Fibroblast of skin of right biceps (primary cell): ENCODE measurements at regions not wholly inside any gene's neighbourhood (a gene's known extent, or its start where the extent isn't known, plus 50 kb on each side); places are given as distances from the start of the nearest gene placed in this dataset.
"Not testable (repeated sequence)": the region's sequence is repeated elsewhere in the genome, so short reads cannot be mapped to it uniquely, and the experiment has no call there.

ENCODE experiments used
- DNase-seq: peaks from one replicate; pipeline ENCODE4 v3.0.0-alpha.2; 2013

DNA sequence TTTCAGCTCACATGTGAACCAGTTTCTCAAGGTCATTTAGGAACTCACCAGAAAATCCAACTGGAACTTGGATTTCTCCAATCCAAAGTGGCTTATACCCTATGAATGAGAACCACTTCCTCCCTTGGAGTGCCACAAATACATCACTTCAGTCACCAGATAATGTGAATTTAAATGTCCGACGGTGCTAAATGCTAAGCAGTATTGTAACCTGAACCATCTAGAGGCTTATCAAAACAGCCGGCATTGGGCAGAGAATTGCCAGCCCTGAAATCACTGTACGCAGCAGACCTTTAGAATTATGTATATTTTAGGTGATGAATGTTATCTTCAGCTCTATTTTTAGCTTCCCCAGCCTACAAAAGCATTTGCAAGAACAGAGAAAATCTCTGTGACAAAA is 76.8 kb upstream of the COX20 start:
- DNase-seq, result no peak

DNA sequence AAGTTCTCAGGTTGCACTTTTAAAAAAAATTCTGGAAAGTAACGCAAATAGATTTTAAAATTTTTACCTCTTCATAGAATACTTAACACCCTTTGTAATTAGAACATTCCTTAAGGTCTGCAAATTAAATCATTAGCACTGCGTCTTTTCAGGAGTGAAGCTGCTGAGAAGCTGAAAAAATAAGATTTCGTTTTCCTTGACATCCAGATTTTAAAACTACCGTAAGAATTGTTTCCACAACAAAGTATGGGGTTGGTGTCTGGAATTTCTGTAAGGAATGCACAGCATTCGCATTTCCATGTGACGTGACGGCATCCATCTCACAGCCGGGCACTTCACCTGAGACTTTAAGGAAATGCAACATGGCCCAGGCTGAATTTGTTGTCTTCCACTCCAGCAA is 76.3 kb upstream of the COX20 start:
- DNase-seq, result no peak

DNA sequence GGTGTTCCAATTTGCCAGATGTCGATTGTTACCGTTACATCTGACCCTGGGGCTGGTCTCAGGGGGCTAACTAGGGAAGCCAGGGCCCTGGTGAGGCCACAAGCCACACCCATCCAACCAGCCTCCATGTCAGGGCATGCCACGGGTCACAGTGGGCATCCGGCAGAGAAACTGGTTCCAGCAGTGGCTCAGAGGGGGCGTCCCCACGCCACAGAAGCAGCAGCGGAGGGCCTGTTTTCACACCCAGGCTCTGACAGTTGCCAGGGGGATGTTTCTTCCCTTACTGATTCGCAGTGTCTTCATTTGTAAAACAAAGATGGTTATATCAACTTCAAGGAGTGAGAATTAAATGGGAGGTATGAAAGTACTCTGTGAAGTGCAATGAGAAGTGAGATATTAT is 75.0 kb upstream of the COX20 start:
- no peak for DNase-seq

DNA sequence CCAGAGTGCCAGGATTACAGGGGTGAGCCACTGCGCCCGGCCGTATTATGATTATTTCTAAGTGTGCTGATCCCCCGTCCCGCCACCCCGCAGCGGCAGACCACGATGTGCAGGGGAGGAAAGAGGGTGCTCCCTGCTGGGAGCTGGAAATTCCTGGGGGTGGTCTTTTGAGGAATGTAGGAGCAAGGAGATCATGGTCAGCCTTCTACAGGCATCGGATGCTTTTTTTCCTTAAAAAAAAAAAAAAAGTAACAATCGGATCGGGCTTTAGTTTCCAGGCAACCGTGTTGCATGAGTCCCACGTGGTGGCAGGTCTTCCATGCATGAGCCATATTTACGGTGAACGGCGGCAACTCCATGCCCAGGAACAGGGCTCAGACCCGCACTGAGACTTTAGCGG is 74.2 kb upstream of the COX20 start:
- DNase-seq, result no peak

DNA sequence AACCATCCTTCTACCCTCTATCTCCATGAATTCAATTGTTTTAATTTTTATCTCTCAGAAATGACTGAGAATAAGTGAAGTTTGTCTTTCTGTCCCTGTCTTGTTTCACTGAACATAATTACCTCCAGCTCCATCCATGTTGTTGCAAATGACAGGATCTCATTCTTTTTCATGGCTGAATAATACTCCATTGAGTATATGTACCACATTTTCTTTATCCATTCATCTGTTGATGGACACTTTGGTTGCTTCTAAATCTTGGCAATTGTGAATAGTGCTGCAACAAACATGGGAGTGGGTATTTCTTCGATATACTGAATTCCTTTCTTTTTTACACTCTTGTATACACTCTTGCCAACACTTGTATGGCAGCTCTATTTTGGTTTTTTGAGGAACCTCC is 72.8 kb upstream of the COX20 start:
- no peak for DNase-seq

DNA sequence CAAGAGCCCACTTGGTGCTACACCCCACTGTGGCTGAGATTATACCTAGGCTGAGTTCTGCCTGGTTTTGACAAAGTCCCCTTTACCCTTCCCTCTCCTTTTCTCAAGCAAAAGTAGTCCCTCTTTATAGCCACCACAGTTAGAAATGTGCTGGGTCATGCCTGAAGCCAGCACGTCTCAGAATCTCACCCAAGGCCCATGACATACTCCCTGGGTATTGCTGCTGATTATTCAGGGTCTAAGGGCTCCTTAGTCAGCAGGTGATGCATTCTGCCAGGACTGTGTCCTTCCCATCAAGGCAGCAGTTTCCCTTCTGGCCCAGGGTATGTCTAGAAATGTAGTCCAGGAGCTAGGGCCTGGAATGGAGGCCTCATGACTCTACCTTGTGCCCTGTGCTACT is 67.3 kb upstream of the COX20 start:
- no peak for DNase-seq

DNA sequence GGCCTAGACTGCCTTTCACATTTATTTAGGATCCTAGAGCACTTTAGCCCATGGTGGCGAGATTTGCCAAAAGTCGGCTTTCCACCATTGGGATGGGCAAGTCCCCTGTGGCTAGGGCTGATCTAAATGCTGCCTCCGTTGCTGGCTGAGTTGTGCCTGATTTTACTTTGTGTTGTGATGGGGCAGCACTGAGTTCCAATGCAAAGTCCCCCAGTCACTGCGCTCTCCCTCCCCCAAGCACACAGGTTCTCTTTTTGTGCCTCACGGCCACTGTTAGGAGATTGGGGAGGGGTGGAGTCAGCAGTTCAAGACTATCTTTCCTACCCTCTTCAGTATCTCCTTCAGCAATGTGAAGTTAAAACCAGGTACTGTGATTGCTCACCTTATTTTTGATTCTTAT is 66.7 kb upstream of the COX20 start:
- no peak for DNase-seq

DNA sequence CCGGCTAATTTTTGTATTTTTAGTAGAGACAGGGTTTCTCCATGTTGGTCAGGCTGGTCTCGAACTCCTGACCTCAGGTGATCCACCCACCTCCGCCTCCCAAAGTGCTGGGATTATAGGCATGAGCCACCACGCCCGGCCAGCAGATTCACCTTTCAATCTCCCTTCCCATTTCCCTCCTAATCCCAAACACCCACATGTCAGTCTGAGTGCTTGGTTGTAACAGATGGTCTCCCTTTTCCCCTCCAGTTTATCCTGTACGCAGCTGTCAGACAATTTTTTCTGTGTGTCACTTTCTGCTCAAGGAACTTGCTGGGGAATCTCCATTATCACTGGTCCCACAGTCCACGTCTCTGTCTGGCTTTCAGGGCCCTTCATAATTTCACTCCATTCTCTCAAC is 64.9 kb upstream of the COX20 start:
- DNase-seq, result not testable (repeated sequence)

DNA sequence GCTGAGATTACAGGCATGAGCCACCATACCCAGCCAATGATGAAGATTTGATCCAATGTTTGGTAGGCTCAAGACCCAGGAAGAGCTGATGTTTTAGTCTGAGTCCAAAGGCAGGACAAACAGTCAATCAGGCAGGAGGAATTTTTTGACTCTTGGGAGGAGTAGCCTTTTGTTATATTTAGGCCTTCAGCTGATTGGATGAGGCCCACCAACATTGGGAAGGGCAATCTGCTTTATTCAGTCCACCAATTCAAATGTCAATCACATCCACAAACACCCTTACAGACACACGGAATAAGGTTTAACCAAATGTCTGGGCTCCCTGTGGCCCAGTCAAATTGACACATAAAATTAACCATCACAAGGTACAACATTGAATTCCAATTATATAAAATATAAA is 61.9 kb upstream of the COX20 start:
- DNase-seq, result no peak

DNA sequence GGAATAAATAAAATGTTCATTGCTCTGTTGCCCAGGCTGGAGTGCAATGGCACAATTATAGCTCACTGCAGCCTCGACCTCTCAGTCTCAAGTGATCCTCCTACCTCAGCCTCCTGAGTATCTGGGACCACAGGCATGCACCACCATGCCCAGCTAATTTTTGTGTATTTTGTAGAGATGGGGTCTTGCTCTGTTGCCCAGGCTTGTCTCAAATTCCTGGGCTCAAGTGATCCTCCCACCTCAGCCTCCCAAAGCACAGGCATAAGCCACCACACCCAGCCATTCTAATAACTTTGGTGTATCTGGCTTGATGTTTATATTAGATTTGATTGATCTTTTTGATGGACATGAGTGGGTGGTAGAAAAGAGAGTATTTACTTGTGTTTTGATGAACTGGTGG is 58.7 kb upstream of the COX20 start:
- DNase-seq, result not testable (repeated sequence)

DNA sequence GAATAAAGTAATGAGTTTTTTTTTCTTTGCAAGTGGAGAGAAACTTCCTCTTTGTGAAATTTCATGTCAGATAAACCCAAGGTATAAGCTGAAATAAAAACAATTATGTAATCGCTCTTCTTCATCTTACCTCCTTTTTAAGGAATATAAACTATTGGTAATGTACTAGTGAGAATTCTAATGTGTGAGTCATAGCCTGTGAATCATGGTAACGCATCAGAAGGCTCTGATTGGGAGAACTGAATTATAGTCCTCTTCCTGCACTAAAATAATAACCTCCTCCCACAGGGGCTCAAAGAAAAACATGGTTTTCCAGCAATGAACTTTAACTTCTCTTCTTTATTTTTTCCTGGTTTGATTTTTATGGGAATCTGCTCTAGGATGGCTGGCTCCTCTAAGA is 57.1 kb upstream of the COX20 start:
- DNase-seq, result peak; percentile 88

DNA sequence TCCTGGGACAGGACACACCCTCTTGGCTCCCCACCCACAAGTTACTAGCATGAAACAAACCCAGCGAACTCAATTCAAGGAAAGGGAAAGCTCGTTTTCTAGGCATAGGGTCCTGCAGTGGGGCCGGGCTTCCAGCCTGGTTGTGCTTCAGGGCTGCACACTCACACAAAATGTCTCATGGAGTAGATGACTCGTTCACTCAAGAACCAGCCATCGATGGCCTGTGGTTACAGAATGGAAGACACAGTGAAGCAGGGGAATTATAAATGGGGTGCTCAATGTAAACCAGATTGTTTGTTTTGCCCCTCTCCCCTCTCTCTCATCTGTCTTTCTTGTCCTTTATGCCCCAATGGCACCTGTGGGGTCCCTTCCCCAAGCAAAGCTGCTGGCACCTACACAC is 56.0 kb upstream of the COX20 start:
- DNase-seq, result peak; percentile 60

DNA sequence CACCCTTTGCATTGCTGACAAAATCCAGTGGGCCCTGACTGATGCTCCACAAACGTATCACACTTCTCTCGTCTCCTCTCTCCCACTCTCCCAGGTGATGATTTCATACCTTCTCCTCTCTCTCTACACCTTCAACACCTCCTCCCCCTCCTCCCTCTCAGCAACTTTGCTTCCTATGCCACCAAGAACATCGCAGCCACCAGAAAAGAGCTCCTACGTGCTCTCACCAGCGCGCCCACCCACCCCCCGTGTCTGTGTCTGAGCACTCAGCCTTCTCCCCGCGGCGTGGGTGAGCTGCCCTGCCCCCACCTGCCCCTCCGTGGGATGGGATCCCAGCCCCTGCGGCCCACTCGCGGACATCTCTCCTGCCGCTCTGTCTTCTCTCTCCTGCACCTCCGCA is 55.1 kb upstream of the COX20 start:
- DNase-seq, result no peak

DNA sequence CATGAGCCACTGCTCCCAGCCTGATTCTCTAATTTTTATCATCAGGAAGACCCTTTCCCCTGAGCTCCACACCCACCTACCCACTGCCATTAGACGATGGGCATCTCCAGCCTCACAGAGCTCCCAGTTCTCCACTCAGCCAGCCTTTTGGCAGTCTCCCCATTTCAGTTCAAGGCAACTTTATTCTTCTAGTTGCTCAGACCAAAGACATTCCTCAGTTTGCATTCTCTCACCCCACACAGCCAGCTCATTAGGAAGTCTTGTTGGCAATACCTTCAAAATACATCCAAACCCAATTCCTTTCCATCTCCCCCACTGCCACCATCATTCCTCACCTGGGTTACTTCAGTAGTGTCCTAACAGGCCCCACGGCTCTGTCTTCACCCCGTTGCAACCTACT is 53.4 kb upstream of the COX20 start:
- DNase-seq, result no peak

DNA sequence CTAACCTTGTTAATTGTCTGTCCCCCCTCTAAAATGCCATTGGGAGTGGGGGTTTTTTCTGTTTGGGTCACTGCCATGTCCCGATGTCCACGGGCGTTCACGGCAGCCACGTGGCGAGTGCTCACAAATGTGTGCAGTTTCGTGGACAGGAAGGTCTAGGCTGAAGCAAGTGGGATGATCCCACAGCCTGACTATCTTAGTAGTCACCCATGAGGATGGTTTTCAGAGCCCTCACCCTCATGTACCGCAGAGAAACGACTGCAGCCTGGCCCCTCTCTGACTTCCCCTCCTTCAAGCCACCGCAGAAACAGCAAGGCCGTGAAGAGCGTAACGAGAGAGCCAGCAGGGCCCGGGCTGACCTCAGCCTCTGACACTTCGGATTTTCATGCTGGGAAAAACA is 52.3 kb upstream of the COX20 start:
- DNase-seq, result no peak
